ENCODE measurements at regions not wholly inside any gene's neighbourhood (a gene's known extent, or its start where the extent isn't known, plus 50 kb on each side); places are given as distances from the start of the nearest gene placed in this dataset.

DNA sequence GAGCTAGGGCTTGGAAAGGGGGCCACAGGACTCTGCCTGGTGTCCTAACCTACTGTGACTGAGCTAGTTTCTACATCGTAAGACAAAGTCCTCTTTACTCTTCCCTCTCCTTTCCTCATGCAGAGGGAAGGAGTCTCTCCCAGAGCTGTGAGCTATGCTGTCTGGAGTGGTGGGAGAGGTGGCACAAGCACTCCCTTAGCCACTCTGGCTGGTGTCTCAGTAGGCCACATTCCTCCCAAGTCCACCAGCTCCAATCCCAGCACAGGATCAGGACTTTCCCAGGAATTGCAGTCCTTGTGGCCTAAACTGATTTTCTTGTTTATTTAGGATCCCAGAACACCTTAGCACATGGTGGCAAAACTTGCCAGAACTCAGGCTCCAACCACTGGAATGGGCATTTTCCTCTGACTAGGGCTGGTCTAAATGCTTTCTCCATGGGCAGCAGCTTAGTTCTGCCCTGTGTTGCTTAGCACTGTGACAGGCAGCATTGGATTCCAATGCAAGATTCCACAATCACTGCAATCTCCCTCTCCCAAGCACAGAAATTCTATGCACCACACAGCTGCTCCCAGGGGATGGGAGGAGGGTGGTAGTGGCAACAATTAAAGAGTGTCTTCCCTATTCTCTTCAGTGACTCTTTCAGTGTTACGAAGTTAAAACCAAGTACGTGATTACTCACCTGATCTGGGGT, 733.3 kb downstream of the HACE1 start:
- H3K27ac ChIP-seq: no peak overlapping the region
- TF ChIP-seq ZFX (IDR thresholded peaks at IDR 0.05; ENCODE audit: borderline replicate concordance): no peak
- TF ChIP-seq, protein P1, sequence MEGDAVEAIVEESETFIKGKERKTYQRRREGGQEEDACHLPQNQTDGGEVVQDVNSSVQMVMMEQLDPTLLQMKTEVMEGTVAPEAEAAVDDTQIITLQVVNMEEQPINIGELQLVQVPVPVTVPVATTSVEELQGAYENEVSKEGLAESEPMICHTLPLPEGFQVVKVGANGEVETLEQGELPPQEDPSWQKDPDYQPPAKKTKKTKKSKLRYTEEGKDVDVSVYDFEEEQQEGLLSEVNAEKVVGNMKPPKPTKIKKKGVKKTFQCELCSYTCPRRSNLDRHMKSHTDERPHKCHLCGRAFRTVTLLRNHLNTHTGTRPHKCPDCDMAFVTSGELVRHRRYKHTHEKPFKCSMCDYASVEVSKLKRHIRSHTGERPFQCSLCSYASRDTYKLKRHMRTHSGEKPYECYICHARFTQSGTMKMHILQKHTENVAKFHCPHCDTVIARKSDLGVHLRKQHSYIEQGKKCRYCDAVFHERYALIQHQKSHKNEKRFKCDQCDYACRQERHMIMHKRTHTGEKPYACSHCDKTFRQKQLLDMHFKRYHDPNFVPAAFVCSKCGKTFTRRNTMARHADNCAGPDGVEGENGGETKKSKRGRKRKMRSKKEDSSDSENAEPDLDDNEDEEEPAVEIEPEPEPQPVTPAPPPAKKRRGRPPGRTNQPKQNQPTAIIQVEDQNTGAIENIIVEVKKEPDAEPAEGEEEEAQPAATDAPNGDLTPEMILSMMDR (IDR thresholded peaks at IDR 0.05): no peak

DNA sequence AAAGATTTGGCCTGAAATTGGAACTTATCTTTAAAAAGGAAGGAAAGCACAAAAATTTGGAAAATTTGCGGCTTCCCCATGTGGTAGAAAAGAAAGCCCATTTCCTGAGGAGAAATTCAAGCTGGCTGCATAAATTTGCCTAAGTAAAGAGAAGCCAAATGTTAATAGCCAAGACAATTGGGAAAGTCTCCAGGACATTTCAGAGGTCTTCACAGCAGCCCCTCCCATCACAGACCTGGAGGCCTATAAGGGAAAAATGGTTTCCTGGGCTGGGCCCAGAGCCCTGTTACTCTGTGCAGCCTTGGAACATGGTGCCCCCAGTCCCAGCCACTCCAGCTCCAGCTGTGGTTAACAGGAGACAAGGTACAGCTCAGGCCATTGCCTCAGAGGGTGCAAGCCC, 736.5 kb downstream of the HACE1 start:
- TF ChIP-seq, protein P1 (IDR thresholded peaks at IDR 0.05): no peak
- no peak for TF ChIP-seq ZFX (IDR thresholded peaks at IDR 0.05; ENCODE audit: borderline replicate concordance)
- H3K27ac ChIP-seq: no peak overlapping the region

DNA sequence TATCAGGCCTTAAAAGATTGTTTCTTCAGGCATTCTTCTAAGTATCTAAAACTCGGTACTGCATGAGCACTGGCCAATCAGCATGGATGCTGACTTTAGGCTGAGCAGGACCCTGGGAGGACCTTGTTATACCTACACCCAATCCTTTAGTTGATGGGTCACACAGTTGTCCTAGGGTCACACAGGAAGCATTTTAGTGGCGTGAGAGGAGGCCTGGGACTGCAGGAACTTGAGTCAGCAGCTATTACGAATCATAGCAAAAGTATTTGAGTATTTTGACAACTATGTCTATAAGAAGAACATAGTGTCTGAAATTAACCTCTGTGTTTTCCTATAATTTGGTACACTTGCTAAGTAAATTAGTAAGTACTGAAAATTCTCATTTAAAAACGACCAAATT, 741.4 kb downstream of the HACE1 start:
- TF ChIP-seq ZFX (IDR thresholded peaks at IDR 0.05; ENCODE audit: borderline replicate concordance): no peak
- TF ChIP-seq, protein P1 (IDR thresholded peaks at IDR 0.05): no peak
- H3K27ac ChIP-seq: no peak overlapping the region

DNA sequence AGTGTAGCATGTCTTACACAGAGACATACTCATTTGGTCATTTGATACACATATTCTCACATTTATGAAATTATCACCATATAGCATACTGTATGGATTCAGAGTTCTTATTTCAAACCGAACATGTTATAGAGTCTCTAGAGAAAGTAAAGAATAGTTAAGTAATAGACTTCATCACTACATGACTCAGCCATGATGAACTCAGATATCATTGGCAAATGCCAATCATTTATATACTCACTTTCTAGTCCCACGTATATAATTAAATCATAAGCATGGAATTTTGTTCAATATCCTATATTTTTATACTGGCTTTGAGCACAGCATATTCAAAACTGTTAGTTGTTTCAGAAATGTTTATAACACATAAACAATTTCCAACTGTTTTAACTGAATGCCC, 749.9 kb downstream of the HACE1 start:
- H3K27ac ChIP-seq: no peak overlapping the region
- no peak for TF ChIP-seq ZFX (IDR thresholded peaks at IDR 0.05; ENCODE audit: borderline replicate concordance)
- TF ChIP-seq, protein P1 (IDR thresholded peaks at IDR 0.05): no peak

DNA sequence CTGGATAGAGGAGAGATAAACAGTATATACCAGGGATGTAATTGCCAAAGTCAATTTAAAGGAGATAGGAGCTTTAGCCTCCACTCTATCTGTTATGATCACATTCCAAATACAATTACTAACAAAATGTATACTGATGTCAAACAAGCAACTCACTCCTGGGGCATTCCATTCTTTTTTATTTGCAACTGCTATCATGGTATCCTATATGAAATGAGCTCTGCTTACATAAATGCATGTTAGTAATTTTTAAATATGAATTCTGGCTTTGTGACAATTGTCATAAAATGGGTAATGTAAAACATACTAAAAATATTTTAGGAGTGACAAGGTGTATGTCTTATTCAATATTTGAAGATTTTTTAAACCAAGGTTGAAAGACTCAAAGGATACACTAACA, 751.1 kb downstream of the HACE1 start:
- TF ChIP-seq ZFX (IDR thresholded peaks at IDR 0.05; ENCODE audit: borderline replicate concordance): no peak
- TF ChIP-seq, protein P1 (IDR thresholded peaks at IDR 0.05): no peak
- H3K27ac ChIP-seq: no peak overlapping the region

DNA sequence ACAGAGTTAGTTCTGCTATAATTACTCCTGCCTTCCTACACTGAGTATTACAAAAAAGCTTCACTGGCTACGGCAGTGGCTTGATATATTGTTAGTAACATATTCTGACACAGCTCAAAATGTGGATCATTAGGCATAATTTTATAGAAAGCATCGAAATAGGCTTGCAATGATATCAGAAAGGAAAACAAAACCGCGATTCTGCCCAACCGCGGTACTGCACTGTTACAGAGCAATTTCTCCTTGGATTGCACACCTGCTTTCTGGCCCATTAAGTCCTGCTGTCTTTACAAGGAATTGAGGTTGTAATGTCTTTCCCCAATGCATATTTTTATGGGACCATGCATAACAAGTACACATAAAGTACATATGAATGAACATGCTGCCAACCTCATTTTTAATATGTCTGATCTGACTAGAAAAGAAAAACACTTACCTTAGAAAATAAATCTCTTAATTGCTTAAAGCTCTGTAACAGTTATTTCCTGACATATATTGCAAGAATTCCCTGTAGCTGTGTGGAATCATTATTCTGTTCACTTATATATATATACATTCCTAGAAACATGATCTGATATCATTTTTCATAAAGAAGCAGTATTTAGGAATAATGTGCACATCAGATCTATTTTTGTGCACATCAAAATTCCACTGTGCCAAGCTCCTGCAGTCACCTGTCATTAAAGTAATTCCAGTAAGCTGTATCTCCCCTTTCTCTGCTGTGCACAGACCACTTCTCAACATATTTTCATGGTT, 763.9 kb downstream of the HACE1 start:
- no peak overlapping the region for H3K27ac ChIP-seq
- no peak for TF ChIP-seq ZFX (IDR thresholded peaks at IDR 0.05; ENCODE audit: borderline replicate concordance)
- TF ChIP-seq, protein P1 (IDR thresholded peaks at IDR 0.05): no peak

DNA sequence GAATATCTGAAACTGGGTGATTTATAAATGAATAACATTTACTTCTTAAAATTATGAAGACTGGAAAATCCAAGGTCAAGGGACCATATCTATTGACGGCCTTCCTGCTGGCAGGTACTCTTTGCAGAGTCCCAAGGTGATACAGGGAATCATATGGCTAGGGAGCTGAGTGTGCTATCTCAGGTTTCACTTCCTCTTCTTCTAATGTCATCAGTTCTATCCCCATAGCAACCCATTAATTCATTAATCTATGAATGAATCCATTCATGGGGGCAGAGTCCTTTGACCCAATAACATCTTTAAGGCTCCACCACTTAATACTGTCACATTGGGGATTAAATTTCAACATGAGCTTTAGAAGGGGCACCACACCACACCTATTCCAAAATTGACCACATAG, 772.0 kb downstream of the HACE1 start:
- no peak overlapping the region for H3K27ac ChIP-seq
- no peak for TF ChIP-seq ZFX (IDR thresholded peaks at IDR 0.05; ENCODE audit: borderline replicate concordance)
- TF ChIP-seq, protein P1 (IDR thresholded peaks at IDR 0.05): no peak

Measured in 22Rv1 (cell line).